ENCODE measurements at regions not wholly inside any gene's neighbourhood (a gene's known extent, or its start where the extent isn't known, plus 50 kb on each side); places are given as distances from the start of the nearest gene placed in this dataset.

DNA sequence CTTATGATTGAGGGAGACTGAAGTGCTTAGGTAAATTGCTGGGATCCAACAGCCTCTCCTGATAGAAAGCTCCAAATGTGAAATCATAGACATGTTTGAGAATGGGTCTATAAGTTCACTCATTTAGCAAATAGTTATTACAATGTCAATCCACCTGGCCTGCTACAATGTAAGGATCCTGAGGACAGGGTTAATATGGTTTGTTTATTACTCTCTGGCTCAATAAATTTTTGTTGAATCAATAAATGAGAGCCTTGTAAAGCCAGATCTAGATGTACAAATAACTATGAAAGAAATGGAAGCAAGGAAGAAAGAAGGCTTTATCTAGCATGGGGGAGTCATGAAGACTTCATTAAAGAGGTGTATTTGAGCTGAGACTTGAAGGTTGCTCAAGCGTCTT is 165.6 kb upstream of the IGF1 start:
- TF ChIP-seq, protein P1, sequence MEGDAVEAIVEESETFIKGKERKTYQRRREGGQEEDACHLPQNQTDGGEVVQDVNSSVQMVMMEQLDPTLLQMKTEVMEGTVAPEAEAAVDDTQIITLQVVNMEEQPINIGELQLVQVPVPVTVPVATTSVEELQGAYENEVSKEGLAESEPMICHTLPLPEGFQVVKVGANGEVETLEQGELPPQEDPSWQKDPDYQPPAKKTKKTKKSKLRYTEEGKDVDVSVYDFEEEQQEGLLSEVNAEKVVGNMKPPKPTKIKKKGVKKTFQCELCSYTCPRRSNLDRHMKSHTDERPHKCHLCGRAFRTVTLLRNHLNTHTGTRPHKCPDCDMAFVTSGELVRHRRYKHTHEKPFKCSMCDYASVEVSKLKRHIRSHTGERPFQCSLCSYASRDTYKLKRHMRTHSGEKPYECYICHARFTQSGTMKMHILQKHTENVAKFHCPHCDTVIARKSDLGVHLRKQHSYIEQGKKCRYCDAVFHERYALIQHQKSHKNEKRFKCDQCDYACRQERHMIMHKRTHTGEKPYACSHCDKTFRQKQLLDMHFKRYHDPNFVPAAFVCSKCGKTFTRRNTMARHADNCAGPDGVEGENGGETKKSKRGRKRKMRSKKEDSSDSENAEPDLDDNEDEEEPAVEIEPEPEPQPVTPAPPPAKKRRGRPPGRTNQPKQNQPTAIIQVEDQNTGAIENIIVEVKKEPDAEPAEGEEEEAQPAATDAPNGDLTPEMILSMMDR (IDR thresholded peaks at IDR 0.05; ENCODE audit: low read depth, low read length) = no peak
- no peak for TF ChIP-seq POLR2A (IDR thresholded peaks at IDR 0.05; ENCODE audit: extremely low read depth, insufficient read length)
- TF ChIP-seq, protein P2, sequence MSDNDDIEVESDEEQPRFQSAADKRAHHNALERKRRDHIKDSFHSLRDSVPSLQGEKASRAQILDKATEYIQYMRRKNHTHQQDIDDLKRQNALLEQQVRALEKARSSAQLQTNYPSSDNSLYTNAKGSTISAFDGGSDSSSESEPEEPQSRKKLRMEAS (IDR thresholded peaks at IDR 0.05; ENCODE audit: low read depth, low read length) = no peak

Measured in NB4 (cell line).